GM23338 (cell line): ENCODE measurements at regions not wholly inside any gene's neighbourhood (a gene's known extent, or its start where the extent isn't known, plus 50 kb on each side); places are given as distances from the start of the nearest gene placed in this dataset.

ENCODE experiments used
- ATAC-seq: fragments of 200-7000 bp; cut with Tn5 transposase; 3 replicates; pipeline ENCODE4 v1.9.1; 2020
- DNase-seq: peaks from one replicate; pipeline ENCODE4 v3.0.0-alpha.2; 2015; ENCODE audit warnings: low spot score
- H2AFZ ChIP-seq: fragments of 200-600 bp; sonication (generic); 2 replicates; pipeline ENCODE4 v1.8.0; 2016; ENCODE audit warnings: antibody characterized with exemption, mild to moderate bottlenecking, moderate library complexity
- H3F3A ChIP-seq: fragments of 200-600 bp; sonication (generic); replicated peaks from 2 replicates; pipeline ENCODE4 v1.8.0; 2017; ENCODE audit warnings: antibody characterized with exemption, mixed run types, low read depth
- H3K27ac ChIP-seq: fragments of 200-600 bp; sonication (generic); 2 replicates; pipeline ENCODE4 v1.6.1; 2016; ENCODE audit warnings: low read depth
- H3K27me3 ChIP-seq: fragments of 200-600 bp; sonication (generic); 2 replicates; pipeline ENCODE4 v1.8.0; 2016; ENCODE audit warnings: mild to moderate bottlenecking, mixed run types, moderate library complexity; ENCODE audit not compliant: insufficient read depth
- H3K36me3 ChIP-seq: fragments of 200-600 bp; sonication (generic); 2 replicates; pipeline ENCODE4 v1.8.0; 2016; ENCODE audit warnings: mild to moderate bottlenecking; ENCODE audit not compliant: insufficient read depth
- H3K4me1 ChIP-seq: fragments of 200-600 bp; sonication (generic); 2 replicates; pipeline ENCODE4 v1.8.0; 2016; ENCODE audit warnings: mild to moderate bottlenecking, moderate library complexity; ENCODE audit not compliant: insufficient read depth
- H3K4me2 ChIP-seq: fragments of 200-600 bp; sonication (generic); 2 replicates; pipeline ENCODE4 v1.7.1; 2017; ENCODE audit warnings: mixed run types
- H3K4me3 ChIP-seq: fragments of 200-600 bp; sonication (generic); 2 replicates; pipeline ENCODE4 v1.6.1; 2016; ENCODE audit warnings: mixed run types
- H3K79me2 ChIP-seq: fragments of 200-600 bp; sonication (generic); replicated peaks from 2 replicates; pipeline ENCODE4 v1.8.0; 2017; ENCODE audit warnings: mild to moderate bottlenecking; ENCODE audit not compliant: insufficient read depth
- H3K9me2 ChIP-seq: fragments of 200-600 bp; sonication (generic); 2 replicates; pipeline ENCODE4 v1.8.0; 2017; ENCODE audit not compliant: insufficient read depth
- H4K20me1 ChIP-seq: fragments of 200-600 bp; sonication (generic); replicated peaks from 2 replicates; pipeline ENCODE4 v1.8.0; 2017; ENCODE audit warnings: mild to moderate bottlenecking; ENCODE audit not compliant: insufficient read depth
- H3K27ac Mint-ChIP-seq: 2 replicates; pipeline ENCODE4 v1.8.0; 2020; ENCODE audit warnings: inconsistent platforms, mild to moderate bottlenecking, moderate library complexity, mixed read lengths
- H3K27me3 Mint-ChIP-seq: 3 replicates; pipeline ENCODE4 v1.8.0; 2022; ENCODE audit warnings: low read depth, mild to moderate bottlenecking, moderate library complexity, mixed read lengths, inconsistent platforms; ENCODE audit not compliant: insufficient read depth, poor library complexity
- H3K36me3 Mint-ChIP-seq: 3 replicates; pipeline ENCODE4 v1.8.0; 2021; ENCODE audit warnings: low read depth, mild to moderate bottlenecking, inconsistent platforms, moderate library complexity, mixed read lengths
- H3K4me1 Mint-ChIP-seq: 3 replicates; pipeline ENCODE4 v1.8.0; 2020; ENCODE audit warnings: mild to moderate bottlenecking, inconsistent platforms, mixed read lengths
- H3K4me3 Mint-ChIP-seq: 3 replicates; pipeline ENCODE4 v1.8.0; 2021; ENCODE audit warnings: moderate library complexity, mild to moderate bottlenecking, inconsistent platforms, mixed read lengths
- H3K9me3 Mint-ChIP-seq: 3 replicates; pipeline ENCODE4 v1.8.0; 2020; ENCODE audit warnings: moderate library complexity, mild to moderate bottlenecking, inconsistent platforms, mixed read lengths
- CREB1 ChIP-seq: fragments of 250-450 bp; sonication (Bioruptor Pico); IDR thresholded peaks from 2 replicates; pipeline ENCODE4 v1.5.0; 2020; ENCODE audit warnings: low read depth, mild to moderate bottlenecking, moderate library complexity
- CTCF ChIP-seq, 2 experiments: fragments of 200-600 bp in 1 of 2; sonication (generic) in 1 of 2; conservative IDR thresholded peaks; 2 replicates each; pipeline versions ENCODE4 v1.5.1 to v1.6.1; 2016 to 2017; ENCODE audit warnings: antibody characterized with exemption in 2 of 2, low read depth in 2 of 2, mild to moderate bottlenecking in 2 of 2, moderate library complexity in 1 of 2
- ETS1 ChIP-seq: IDR thresholded peaks from 2 replicates; pipeline ENCODE4 v1.6.1; 2016; ENCODE audit warnings: antibody characterized with exemption
- EZH2 ChIP-seq: fragments of 200-600 bp; sonication (generic); IDR thresholded peaks from one replicate; pipeline ENCODE4 v1.8.0; 2017; ENCODE audit warnings: antibody characterized with exemption, mild to moderate bottlenecking, low read depth; ENCODE audit not compliant: unreplicated experiment
- EZH2phosphoT487 ChIP-seq: fragments of 200-600 bp; sonication (generic); IDR thresholded peaks from one replicate; pipeline ENCODE4 v1.8.1; 2018; ENCODE audit warnings: antibody characterized with exemption; ENCODE audit not compliant: unreplicated experiment
- JUNB ChIP-seq: IDR thresholded peaks from one replicate; pipeline ENCODE4 v1.6.1; 2016; ENCODE audit warnings: antibody characterized with exemption; ENCODE audit not compliant: unreplicated experiment
- NANOG ChIP-seq: IDR thresholded peaks from 2 replicates; pipeline ENCODE4 v1.6.1; 2016; ENCODE audit warnings: antibody characterized with exemption, borderline replicate concordance
- POLR2AphosphoS5 ChIP-seq: IDR thresholded peaks from 2 replicates; pipeline ENCODE4 v1.6.1; 2016; ENCODE audit warnings: antibody characterized with exemption, low read depth
- REST ChIP-seq: IDR thresholded peaks from one replicate; pipeline ENCODE4 v1.6.1; 2018; ENCODE audit warnings: antibody characterized with exemption; ENCODE audit not compliant: unreplicated experiment
- STAT1 ChIP-seq: IDR thresholded peaks from one replicate; pipeline ENCODE4 v1.6.1; 2016; ENCODE audit warnings: antibody characterized with exemption; ENCODE audit not compliant: unreplicated experiment
- ZNF114 ChIP-seq: fragments of 250-450 bp; sonication (Bioruptor Pico); IDR thresholded peaks from 2 replicates; pipeline ENCODE4 v1.5.0; 2020; ENCODE audit warnings: mild to moderate bottlenecking, moderate library complexity
- ZNF331 ChIP-seq: fragments of 250-450 bp; sonication (Bioruptor Pico); IDR thresholded peaks from 2 replicates; pipeline ENCODE4 v1.5.0; 2020; ENCODE audit warnings: low read depth, mild to moderate bottlenecking, moderate library complexity
- ZNF462 ChIP-seq: fragments of 250-450 bp; sonication (Bioruptor Pico); IDR thresholded peaks from 2 replicates; pipeline ENCODE4 v1.5.0; 2020; ENCODE audit warnings: mild to moderate bottlenecking, moderate library complexity

- H3K27me3 ChIP-seq = no peaks in the 10 kb centered on the region
- no peak overlapping the region for H3K4me3 ChIP-seq
- peaks cover 17% of the 10 kb centered on the region for H3K4me1 Mint-ChIP-seq
- no peaks in the 10 kb centered on the region for H3K36me3 ChIP-seq
- DNase-seq (no peak), ATAC-seq (no peak)
- no peak overlapping the region for H3K27ac Mint-ChIP-seq
- H3F3A ChIP-seq = no peaks in the 10 kb centered on the region
- H3K4me1 ChIP-seq = peaks cover 16% of the 10 kb centered on the region
- peak overlapping the region; percentile 41; the same call in 1 of the 2 replicates for H3K4me2 ChIP-seq
- no peaks in the 10 kb centered on the region for H3K27me3 Mint-ChIP-seq
- no peak overlapping the region for H2AFZ ChIP-seq
- no peak for TF ChIP-seq EZH2
- TF ChIP-seq ETS1 = no peak
- no peak for TF ChIP-seq JUNB
- TF ChIP-seq ZNF114 = no peak
- no peak for TF ChIP-seq CTCF (conservative IDR thresholded peaks at IDR 0.05; ENCODE audit: low read depth in 2 of 2)
- TF ChIP-seq REST = no peak
- TF ChIP-seq ZNF331 (CRISPR knock-in tag) = no peak
- no peak for TF ChIP-seq STAT1
- no peak for TF ChIP-seq CREB1 (CRISPR knock-in tag)
- TF ChIP-seq POLR2AphosphoS5 = no peak
- TF ChIP-seq NANOG = no peak
- no peak for TF ChIP-seq ZNF462 (CRISPR knock-in tag)
- TF ChIP-seq EZH2phosphoT487 = no peak
- H3K4me3 Mint-ChIP-seq = no peak overlapping the region
- H3K36me3 Mint-ChIP-seq = no peaks in the 10 kb centered on the region
- no peaks in the 10 kb centered on the region for H3K79me2 ChIP-seq
- no peaks in the 10 kb centered on the region for H3K9me3 Mint-ChIP-seq
- H4K20me1 ChIP-seq = no peaks in the 10 kb centered on the region
- no peak overlapping the region for H3K27ac ChIP-seq
- H3K9me2 ChIP-seq = no peaks in the 10 kb centered on the region
Observed at GRCh38 chr4:119858176-119858575, 208.5 kb downstream of the MAD2L1 start.
